ENCODE measurements at regions not wholly inside any gene's neighbourhood (a gene's known extent, or its start where the extent isn't known, plus 50 kb on each side); places are given as distances from the start of the nearest gene placed in this dataset.

DNA sequence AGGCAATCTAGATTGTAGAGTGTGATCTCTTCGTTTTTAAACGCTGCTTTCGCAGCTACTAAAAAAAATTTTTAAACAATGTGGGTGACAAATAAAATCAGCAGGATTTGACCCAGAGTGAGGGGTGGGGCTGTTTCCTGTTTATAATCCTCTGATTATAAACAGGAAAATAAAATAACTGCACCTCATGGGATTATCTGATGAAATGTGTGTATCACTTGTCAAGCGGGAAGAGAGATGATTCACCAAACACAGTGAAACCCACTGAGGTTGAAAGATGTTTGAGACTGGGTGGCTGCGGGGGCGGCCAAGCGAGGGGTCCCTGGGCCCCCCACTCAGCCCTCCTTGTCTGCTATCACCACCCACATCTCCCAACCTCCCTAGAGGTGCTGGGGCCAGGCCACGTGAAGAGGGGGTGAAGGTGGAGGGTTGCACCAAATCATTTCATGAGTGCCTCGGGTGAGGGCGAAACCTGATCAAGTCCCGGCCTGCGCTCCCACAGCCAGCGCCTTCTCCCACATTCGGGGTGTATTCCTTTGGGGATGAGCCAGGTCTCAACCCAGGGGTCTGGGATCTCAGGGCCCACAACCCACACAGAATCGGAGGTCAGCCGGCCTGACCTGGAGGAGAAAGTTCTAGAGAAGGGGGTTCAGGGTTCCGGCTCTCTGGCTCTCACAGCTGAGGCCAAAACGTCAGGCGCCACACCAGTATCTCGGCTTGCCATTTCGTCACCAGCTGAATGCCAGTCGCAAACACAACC lies 212.5 kb downstream of the BMP7 start:
- H3K9me3 Mint-ChIP-seq, result peaks cover 3% of the 10 kb centered on the region
- peaks cover 12% of the 10 kb centered on the region for H3K27me3 Mint-ChIP-seq
- H3K4me1 Mint-ChIP-seq, result peaks cover 1% of the 10 kb centered on the region
- no peak overlapping the region for H3K4me3 Mint-ChIP-seq
- no peak overlapping the region for H3K27ac Mint-ChIP-seq
- no peaks in the 10 kb centered on the region for H3K36me3 Mint-ChIP-seq
- DNase-seq, result no peak

- Mint-ChIP-seq H3K4me1 (peaks cover 4% of the 10 kb centered on the region), H3K36me3 (no peaks in the 10 kb centered on the region), H3K4me3 (no peak overlapping the region), H3K9me3 (peaks cover 3% of the 10 kb centered on the region), H3K27ac (no peak overlapping the region), H3K27me3 (peaks cover 19% of the 10 kb centered on the region)
- no peak for DNase-seq
Observed at GRCh38 chr20:57055345-57055744, 211.1 kb downstream of the BMP7 start.

DNA sequence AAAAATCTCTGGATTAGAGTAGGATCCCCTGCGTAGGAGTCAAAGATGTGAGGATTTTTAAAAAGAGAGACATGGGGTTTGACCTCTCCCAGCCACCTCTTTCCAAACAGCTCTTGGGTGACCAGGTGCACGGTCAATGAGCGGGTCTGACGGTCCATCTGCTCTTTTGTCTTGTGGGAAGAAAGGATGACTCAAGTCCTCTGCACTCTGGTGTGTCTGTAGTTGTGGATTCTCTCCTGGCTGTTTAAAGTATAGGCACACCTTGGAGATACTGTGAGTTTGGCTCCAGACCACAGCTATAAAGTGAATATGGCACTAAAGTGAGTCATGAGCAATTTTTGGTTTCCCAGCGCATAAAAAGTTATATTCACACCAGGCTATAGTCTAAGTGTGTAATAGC lies 209.8 kb downstream of the BMP7 start:
- DNase-seq, result no peak
- Mint-ChIP-seq H3K27ac (no peak overlapping the region), H3K4me3 (no peak overlapping the region), H3K4me1 (peaks cover 4% of the 10 kb centered on the region), H3K27me3 (peaks cover 27% of the 10 kb centered on the region), H3K9me3 (peaks cover 3% of the 10 kb centered on the region), H3K36me3 (no peaks in the 10 kb centered on the region)

- H3K27me3 Mint-ChIP-seq, result peaks cover 41% of the 10 kb centered on the region
- H3K4me3 Mint-ChIP-seq, result no peak overlapping the region
- H3K27ac Mint-ChIP-seq, result no peak overlapping the region
- H3K36me3 Mint-ChIP-seq, result no peaks in the 10 kb centered on the region
- no peak for DNase-seq
- peaks cover 4% of the 10 kb centered on the region for H3K4me1 Mint-ChIP-seq
- H3K9me3 Mint-ChIP-seq, result no peaks in the 10 kb centered on the region
Observed at GRCh38 chr20:57059055-57059596, 207.3 kb downstream of the BMP7 start.

DNA sequence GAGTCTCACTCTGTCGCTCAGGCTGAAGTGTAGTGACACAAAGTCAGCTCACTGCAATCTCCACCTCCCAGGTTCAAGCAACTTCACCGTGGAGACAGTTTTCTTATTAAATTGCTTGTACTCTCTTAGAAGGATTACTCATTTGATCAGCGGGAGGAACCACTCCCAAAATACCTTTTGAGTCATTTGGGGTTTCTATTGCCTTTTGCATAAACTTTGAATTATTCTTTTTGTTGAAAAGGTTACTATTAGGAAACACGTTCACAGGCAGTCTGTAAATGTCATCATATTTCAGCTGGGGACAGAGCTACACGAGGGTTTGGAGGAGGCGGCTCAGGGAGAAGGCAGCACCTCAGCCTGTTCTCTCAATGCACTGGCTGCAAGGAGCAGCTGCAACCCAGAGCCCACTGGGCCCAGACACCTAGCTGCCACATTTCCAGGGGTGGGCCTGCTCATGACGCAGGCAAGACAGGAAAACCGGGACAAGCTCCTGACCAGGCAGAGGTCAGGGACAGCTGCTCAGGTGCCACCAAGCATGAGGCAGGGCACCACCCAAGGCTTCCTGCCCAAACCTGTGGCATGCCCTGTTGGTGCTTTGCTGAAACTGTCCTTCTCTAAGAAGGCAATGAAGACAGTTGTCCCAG lies 205.9 kb downstream of the BMP7 start:
- H3K4me1 Mint-ChIP-seq, result peaks cover 4% of the 10 kb centered on the region

DNA sequence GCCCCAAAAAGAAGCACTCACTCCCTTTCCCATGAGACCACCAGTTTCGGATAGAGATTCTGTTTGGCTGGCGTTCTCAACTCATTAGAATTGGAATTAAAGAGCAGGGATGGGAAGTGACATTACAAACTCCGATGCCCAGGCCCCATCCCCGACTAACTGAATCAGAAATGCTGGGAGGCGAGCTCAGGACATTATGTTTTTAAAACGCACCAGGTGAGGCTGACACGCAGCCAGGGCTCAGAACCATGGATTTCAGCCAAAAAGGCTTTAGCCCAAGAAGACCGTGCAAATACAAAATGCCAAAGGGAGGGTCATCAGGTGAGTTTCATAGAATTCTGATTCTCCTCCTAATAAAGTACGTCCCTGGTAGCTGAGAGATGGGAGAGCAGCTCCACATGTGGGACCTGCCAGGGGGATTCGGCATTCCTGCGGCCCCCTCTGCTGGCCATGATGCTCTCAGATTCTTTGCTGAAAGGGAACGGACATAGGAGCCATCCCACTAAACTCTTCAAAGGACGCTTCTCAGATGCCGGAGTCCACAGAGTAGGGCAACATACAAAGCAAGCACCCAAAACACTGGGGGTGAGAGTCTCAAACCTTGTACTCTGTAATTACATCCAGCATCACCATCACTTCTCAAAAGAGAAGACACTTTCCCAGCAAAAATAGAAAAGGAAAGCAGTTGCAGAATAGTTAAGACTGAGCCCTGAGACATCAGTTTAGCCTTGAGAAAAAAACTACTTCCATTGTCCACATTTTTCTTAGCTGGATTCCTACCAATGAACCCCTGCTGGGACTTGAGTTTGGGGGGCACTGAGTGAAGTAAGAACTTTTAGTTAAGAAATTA lies 205.2 kb downstream of the BMP7 start:
- Mint-ChIP-seq H3K27ac (no peak overlapping the region), H3K27me3 (peaks cover 56% of the 10 kb centered on the region), H3K4me1 (peaks cover 4% of the 10 kb centered on the region), H3K36me3 (no peaks in the 10 kb centered on the region), H3K9me3 (no peaks in the 10 kb centered on the region), H3K4me3 (no peak overlapping the region)
- no peak for DNase-seq

More for the DNA sequence above, 205.9 kb downstream of the BMP7 start:
- no peaks in the 10 kb centered on the region for H3K36me3 Mint-ChIP-seq
- no peak overlapping the region for H3K4me3 Mint-ChIP-seq
- no peak overlapping the region for H3K27ac Mint-ChIP-seq
- no peaks in the 10 kb centered on the region for H3K9me3 Mint-ChIP-seq
- no peak for DNase-seq
- peaks cover 51% of the 10 kb centered on the region for H3K27me3 Mint-ChIP-seq

DNA sequence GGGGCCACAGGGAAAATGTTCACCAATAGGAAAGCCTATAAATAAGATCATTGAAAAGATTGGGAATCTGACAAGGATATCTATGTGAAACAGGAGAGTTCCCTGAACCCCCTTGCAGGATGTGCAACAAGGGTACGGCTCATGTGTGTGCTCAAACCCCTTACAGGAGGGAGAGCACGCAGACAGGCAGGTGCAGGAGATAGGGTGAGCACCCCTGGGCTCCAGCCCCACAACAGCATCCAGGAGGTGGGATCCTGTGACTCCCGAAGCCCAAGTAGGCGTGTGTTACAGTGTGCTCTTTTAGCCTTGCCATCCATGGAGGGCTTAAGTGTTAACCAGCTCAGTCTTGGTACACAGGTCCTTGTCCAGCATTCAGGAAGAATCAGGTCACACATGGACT lies 204.2 kb downstream of the BMP7 start:
- Mint-ChIP-seq H3K27ac (no peak overlapping the region), H3K4me3 (no peak overlapping the region), H3K27me3 (peaks cover 59% of the 10 kb centered on the region), H3K36me3 (no peaks in the 10 kb centered on the region), H3K4me1 (peaks cover 4% of the 10 kb centered on the region), H3K9me3 (no peaks in the 10 kb centered on the region)
- no peak for DNase-seq

GRCh38 chr20:57062696-57063270 lies 203.7 kb downstream of the BMP7 start:
- Mint-ChIP-seq H3K27ac (no peak overlapping the region), H3K4me3 (no peak overlapping the region), H3K27me3 (peaks cover 55% of the 10 kb centered on the region), H3K36me3 (no peaks in the 10 kb centered on the region), H3K4me1 (peaks cover 4% of the 10 kb centered on the region), H3K9me3 (no peaks in the 10 kb centered on the region)
- no peak for DNase-seq

GRCh38 chr20:57064836-57065235 lies 201.6 kb downstream of the BMP7 start:
- Mint-ChIP-seq H3K4me1 (no peaks in the 10 kb centered on the region), H3K4me3 (no peak overlapping the region), H3K27me3 (peaks cover 47% of the 10 kb centered on the region), H3K36me3 (no peaks in the 10 kb centered on the region), H3K9me3 (no peaks in the 10 kb centered on the region), H3K27ac (no peak overlapping the region)
- no peak for DNase-seq

DNA sequence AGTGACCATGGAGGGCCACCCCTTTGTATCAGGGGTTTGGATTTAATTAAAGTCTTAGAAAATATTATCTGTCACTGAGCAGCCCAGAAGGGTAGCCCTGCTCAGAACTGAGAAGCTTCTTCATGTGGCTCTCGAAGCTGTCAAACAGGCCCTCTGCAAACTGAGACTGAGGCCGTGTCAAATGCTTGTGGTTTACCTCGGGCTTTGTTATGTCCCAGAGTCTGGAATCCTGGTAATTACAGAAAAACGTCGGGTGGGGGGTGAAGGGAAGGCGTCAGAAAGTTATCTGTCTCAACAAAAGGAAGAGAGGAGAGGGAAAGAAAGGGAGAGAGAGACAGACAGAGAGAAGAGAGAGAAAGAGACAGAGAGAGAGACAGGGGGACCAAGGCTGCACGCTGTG lies 200.8 kb downstream of the BMP7 start:
- DNase-seq, result no peak
- Mint-ChIP-seq H3K27ac (no peak overlapping the region), H3K9me3 (no peaks in the 10 kb centered on the region), H3K4me1 (no peaks in the 10 kb centered on the region), H3K27me3 (peaks cover 53% of the 10 kb centered on the region), H3K4me3 (no peak overlapping the region), H3K36me3 (no peaks in the 10 kb centered on the region)

DNA sequence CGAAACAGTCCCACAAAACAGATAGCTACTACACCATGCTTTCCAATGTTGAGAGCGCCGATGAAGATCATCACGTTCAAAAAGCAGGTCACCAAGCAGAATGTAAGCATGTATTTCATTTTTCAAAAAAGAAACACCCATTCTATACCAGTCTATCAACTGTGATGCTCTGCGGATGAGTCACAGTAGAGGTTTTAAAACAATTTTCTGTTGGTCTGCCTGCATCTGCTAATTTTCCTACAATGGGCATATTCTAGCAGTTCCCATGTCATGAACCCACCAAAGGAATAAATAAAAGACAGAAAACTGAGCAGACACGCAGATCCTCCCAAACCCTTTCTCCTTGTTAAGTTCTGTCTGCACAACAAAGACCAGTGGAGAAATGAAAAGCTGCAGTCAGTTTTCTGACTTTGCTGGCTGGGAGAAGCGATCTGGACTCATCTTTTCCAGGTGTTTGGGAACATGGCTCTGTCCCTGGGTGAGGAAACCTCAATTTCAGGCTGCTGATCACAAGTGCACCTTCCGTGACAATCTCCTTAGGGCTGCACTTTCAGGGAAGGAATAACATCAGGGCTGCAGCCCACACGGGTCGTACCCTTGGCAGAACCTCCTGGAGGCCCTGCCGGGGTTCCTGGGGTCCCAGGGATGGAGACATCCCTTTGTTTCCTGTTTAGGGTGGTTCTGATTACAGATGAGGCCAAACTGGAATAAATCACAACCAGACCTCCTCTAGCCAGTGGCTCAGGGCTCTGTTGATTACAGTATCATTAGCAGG lies 200.1 kb downstream of the BMP7 start:
- no peak for DNase-seq
- peaks cover 2% of the 10 kb centered on the region for H3K4me1 Mint-ChIP-seq
- H3K4me3 Mint-ChIP-seq, result no peak overlapping the region
- H3K9me3 Mint-ChIP-seq, result no peaks in the 10 kb centered on the region
- H3K27ac Mint-ChIP-seq, result no peak overlapping the region
- H3K36me3 Mint-ChIP-seq, result no peaks in the 10 kb centered on the region
- H3K27me3 Mint-ChIP-seq, result peaks cover 55% of the 10 kb centered on the region

DNA sequence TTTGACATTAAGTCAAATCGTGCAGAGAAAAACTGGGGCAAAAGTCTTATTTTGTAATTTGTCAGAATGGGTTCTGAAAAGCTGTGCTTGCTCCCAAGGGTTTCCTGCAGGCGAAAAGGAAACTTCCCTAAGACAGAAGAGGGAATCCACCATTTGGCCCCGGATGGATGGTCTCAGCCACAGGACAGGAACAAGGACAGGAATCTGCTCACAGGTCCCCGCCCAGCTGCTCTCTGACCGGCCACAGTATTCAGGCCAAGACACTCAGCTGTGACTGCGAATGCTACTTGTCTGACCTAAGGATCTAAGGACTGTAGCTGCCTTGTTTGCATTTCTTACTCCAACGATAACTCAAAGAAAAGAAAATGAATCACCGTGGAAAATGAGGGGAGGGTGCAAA lies 197.0 kb downstream of the BMP7 start:
- no peak for DNase-seq
- Mint-ChIP-seq H3K4me3 (no peak overlapping the region), H3K27me3 (peaks cover 55% of the 10 kb centered on the region), H3K36me3 (no peaks in the 10 kb centered on the region), H3K27ac (no peak overlapping the region), H3K9me3 (no peaks in the 10 kb centered on the region), H3K4me1 (peaks cover 7% of the 10 kb centered on the region)

DNA sequence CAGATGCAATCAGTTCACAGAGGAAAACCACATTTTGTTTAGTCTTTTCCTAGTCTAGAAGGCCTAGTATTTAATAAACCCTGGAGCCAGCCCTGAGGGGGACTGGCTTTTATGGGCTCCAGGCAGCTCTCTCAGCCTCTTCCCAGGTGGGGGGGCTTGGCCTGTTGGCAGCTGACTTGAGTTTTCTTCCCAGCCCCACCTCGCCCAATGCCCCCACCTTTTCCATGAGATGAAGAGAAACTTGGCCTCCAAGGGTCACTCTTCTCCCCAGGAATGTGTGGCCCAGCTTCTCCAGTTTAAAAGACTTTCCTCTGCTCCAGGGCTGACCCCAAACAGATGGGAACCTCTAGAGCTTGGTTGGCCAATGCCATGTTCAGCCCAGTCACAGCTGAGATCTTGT lies 196.1 kb downstream of the BMP7 start:
- Mint-ChIP-seq H3K9me3 (peaks cover 3% of the 10 kb centered on the region), H3K27me3 (peaks cover 52% of the 10 kb centered on the region)
- no peak for DNase-seq

DNA sequence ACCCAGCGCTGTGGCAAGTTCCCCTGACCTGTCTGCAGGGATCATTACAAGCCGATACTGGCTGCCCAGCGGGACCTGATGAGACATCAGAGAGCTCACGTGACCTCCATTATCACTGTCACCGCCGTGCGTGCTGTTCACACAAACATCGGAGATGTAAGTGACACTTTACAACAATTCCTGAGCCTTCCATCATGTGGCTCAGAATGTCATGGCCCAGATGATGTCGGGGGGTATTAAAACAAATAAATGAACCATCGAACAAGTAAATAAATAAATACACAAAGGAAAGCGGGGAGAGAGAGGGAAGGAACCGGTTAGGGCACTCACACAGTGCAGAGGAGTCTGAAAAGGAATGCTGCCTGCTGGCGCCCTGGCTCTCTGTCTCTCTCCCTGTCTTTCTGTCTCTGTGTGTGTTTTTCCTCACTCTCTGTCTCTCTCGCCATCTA lies 195.1 kb downstream of the BMP7 start:
- H3K36me3 Mint-ChIP-seq, result no peaks in the 10 kb centered on the region

More for the DNA sequence above, 196.1 kb downstream of the BMP7 start:
- Mint-ChIP-seq H3K27ac (no peak overlapping the region), H3K4me1 (peaks cover 7% of the 10 kb centered on the region), H3K36me3 (no peaks in the 10 kb centered on the region), H3K4me3 (no peak overlapping the region)

More for the DNA sequence above, 195.1 kb downstream of the BMP7 start:
- Mint-ChIP-seq H3K27ac (no peak overlapping the region), H3K4me1 (peaks cover 7% of the 10 kb centered on the region), H3K4me3 (no peak overlapping the region), H3K27me3 (peaks cover 47% of the 10 kb centered on the region), H3K9me3 (peaks cover 3% of the 10 kb centered on the region)
- DNase-seq, result no peak
